NCI-H524 treated with DMSO at 0.1 percent for 48 hours (cell line): ENCODE measurements at regions not wholly inside any gene's neighbourhood (a gene's known extent, or its start where the extent isn't known, plus 50 kb on each side); places are given as distances from the start of the nearest gene placed in this dataset.
"Not testable (repeated sequence)": the region's sequence is repeated elsewhere in the genome, so short reads cannot be mapped to it uniquely, and the experiment has no call there.

ENCODE experiments used
- DNase-seq: peaks from one replicate; lab custom pipeline; 2025; lab: John Stamatoyannopoulos, UW

GRCh38 chr5:122600924-122601323 lies 174.0 kb upstream of the SNX2 start:
- DNase-seq: no peak

- DNase-seq: no peak
Observed at GRCh38 chr5:122602700-122603099, 172.2 kb upstream of the SNX2 start.

GRCh38 chr5:122605236-122605635 lies 169.6 kb upstream of the SNX2 start:
- no peak for DNase-seq

- DNase-seq: no peak
Observed at GRCh38 chr5:122607818-122608217, 167.1 kb upstream of the SNX2 start.

- no peak for DNase-seq
Observed at GRCh38 chr5:122608222-122608621, 166.7 kb upstream of the SNX2 start.

GRCh38 chr5:122611406-122611805 lies 163.5 kb upstream of the SNX2 start:
- no peak for DNase-seq

GRCh38 chr5:122612901-122613300 lies 162.0 kb upstream of the SNX2 start:
- DNase-seq: no peak

- no peak for DNase-seq
Observed at GRCh38 chr5:122615146-122615545, 159.7 kb upstream of the SNX2 start.

GRCh38 chr5:122615832-122616231 lies 159.0 kb upstream of the SNX2 start:
- DNase-seq: no peak

- DNase-seq: not testable (repeated sequence)
Observed at GRCh38 chr5:122618046-122618445, 156.8 kb upstream of the SNX2 start.

- not testable (repeated sequence) for DNase-seq
Observed at GRCh38 chr5:122620768-122621167, 154.1 kb upstream of the SNX2 start.

- not testable (repeated sequence) for DNase-seq
Observed at GRCh38 chr5:122628714-122629113, 146.2 kb upstream of the SNX2 start.

GRCh38 chr5:122629121-122629677 lies 145.7 kb upstream of the SNX2 start:
- DNase-seq: no peak

- no peak for DNase-seq
Observed at GRCh38 chr5:122638581-122638980, 136.3 kb upstream of the SNX2 start.

- DNase-seq: no peak
Observed at GRCh38 chr5:122639033-122639432, 135.8 kb upstream of the SNX2 start.

GRCh38 chr5:122639864-122640263 lies 135.0 kb upstream of the SNX2 start:
- DNase-seq: no peak

GRCh38 chr5:122649080-122649479 lies 125.8 kb upstream of the SNX2 start:
- DNase-seq: no peak

- DNase-seq: no peak
Observed at GRCh38 chr5:122653087-122654017, 121.5 kb upstream of the SNX2 start.

GRCh38 chr5:122656160-122656559 lies 118.7 kb upstream of the SNX2 start:
- DNase-seq: no peak

- DNase-seq: no peak
Observed at GRCh38 chr5:122656577-122656976, 118.3 kb upstream of the SNX2 start.

- DNase-seq: no peak
Observed at GRCh38 chr5:122661496-122662180, 113.2 kb upstream of the SNX2 start.

- DNase-seq: no peak
Observed at GRCh38 chr5:122665051-122665450, 109.8 kb upstream of the SNX2 start.

GRCh38 chr5:122668552-122668951 lies 106.3 kb upstream of the SNX2 start:
- no peak for DNase-seq
